Activated CD4-positive, alpha-beta T cell treated with anti-CD3 and anti-CD28 coated beads for 24 hours (primary cell): ENCODE measurements at regions not wholly inside any gene's neighbourhood (a gene's known extent, or its start where the extent isn't known, plus 50 kb on each side); places are given as distances from the start of the nearest gene placed in this dataset.
A peak's percentile ranks its signal among the peaks of the same experiment; 100 is the strongest.

Experiments
- DNase-seq, 2 donors: peaks; one replicate each; pipeline ENCODE4 v3.0.0-alpha.2; 2020; ENCODE audit warnings: low read depth in 2 of 2

GRCh38 chr22:46066691-46067090 is 83.6 kb upstream of the PPARA start:
- DNase-seq, result no peak

DNA sequence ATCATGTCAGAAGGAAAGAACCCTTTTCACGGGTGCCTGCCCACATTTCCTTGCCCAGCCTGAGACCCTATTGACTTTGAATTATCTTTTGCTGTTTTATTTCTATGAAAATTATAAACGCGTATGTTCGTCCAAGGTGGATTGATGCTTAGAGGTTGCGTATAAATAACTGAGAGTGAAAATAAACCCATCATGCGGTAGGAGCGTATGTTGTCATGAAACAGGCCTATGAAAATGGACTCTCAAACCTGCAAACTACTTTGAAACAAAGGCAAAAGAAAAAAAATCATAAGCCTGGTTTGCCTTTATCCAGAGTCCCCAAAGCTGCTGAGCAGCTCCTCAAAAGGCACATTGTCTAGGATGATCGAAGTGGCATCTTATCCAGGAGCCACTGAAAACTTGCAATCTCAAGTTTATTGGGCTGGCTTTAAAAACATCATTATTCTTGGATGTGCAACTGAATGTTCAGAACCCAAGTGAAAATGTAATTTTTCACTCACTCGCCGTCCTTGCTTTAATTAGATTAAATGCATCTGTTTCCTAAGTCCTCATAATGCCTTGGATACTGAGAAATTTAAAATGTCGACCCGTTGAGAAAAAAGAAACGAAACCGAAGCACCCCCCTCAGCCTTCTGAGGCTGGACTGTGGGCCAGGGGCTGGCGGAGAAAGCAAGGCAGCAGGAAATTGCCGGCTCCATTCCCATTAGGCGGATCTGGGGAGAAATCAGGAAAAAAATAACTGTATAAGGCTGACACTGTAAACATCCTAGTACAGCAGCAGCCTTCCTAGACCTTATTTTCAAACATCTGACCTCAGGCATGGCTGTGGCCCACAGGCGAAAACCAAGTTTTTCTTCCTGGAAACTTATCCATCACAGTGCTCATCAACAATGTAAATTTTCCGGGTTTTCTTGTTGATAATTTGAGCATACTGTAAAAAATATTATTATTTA is 82.9 kb upstream of the PPARA start:
- no peak for DNase-seq

- DNase-seq, result no peak
Measured at GRCh38 chr22:46068181-46068592, 82.1 kb upstream of the PPARA start.

DNA sequence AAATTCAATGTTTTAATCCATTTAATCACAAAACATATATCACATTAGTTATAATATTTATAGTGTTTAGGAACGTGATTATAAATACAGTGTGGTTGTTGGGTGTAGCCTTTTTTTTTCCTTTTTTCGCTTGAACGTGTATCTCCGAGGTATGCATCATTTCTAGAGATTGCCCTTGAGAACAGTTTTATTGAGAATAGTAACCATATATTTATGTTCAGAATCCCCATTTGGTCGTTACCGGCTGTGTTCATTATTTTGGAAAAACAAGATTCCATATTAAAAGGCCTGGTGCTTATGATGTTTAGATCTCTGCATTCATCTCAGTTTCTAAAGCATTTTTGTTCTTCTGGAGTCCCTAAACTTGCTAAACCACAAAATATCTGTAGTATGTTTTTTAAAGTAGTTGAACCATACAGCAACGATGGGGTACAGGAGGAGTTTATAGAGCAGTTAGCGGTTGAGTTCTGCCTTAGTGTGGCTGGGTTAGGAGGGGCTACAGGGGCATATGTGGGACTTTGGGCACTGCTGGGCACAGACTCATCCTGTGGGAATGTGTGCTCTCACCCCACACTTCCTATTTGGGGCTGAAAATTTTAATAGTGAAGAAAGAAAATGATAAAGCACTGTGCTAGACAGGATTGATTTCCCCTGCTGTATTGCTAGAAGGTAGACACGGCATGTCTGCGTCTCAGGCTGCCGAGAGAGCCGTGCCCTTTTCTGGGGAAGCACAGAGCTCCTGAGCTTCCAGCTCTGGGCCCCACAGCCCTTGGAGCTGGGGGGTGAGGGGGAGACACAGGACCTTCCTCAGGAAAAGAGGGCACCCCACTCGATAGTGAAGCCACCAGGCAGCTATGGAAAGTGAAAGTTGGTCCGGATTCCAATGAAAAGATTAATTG is 81.5 kb upstream of the PPARA start:
- DNase-seq, result no peak

GRCh38 chr22:46069521-46070214 is 80.7 kb upstream of the PPARA start:
- DNase-seq, result peak in 1 of 2 donors; percentile 36

DNA sequence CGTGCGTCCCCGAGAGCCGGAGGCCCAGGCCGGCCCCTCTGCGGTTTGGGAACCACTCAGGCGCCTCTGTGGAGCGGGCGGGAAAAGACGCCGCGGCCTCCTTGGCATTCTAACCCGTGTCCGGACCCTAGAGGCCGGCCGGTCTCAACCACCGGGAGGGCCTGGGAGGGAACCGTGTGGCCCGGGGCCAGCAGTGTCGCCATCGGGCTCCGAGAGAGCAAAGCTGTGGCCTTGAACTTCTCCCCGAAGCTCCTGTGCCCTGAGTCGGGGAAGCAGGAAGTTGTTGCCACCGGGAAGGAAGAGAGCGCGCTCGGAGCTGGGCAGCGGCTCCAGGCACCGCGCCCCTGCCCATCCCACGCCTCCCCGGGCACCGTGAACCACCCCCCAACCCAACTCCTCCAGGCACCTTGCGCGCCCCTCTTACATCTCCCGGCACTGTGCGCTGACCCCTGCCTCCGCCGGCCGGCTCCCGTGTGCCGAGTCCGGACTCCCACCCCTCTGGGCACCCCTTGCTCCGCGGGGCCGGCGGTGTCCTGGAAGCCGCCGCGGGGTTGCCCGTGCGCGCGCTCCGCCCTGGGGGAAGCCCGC is 80.0 kb upstream of the PPARA start:
- DNase-seq, result no peak

- DNase-seq, result peak; percentile 38 to 47
Measured at GRCh38 chr22:46070803-46071450, 79.4 kb upstream of the PPARA start.

- DNase-seq, result peak; percentile 53 to 58
Measured at GRCh38 chr22:46071451-46072109, 78.7 kb upstream of the PPARA start.

DNA sequence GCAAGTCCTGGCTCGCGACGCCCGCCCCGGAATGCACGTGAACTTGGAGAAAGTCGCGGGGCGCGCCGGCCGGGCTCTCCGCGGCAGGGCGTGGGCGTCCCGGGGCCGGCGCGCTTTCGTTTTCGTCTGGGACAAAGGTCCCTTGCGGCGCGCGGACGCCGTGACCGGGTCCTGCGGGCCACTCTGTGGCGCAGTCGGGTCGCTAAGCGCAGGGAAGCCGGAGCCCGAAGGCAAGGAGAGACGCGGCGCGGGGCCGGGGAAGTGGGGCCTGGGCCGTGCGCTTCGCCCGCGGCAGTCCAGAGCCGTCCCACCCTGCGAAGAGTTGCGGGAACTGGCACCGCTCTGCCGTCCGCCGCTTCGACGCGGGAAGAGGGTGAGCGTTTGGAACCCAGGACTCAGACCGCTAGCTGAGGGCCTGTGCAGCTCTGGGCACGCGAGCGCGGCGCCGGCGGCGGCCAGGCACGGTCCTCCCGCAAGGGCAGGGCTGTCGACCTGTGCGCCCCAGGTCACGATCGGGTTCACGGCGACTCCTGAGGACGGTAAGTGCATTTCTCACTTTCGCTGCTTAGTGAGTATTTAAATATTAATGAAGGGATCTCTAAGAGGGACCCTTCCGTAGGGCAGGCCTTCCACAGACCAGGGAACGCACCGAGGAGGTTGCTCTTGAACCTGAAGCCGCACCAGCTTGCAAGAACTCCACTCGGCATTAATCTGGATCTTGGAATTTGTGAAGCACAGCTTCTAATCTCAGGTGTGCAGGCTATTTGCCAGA is 78.0 kb upstream of the PPARA start:
- peak in 1 of 2 donors; percentile 49 for DNase-seq

DNA sequence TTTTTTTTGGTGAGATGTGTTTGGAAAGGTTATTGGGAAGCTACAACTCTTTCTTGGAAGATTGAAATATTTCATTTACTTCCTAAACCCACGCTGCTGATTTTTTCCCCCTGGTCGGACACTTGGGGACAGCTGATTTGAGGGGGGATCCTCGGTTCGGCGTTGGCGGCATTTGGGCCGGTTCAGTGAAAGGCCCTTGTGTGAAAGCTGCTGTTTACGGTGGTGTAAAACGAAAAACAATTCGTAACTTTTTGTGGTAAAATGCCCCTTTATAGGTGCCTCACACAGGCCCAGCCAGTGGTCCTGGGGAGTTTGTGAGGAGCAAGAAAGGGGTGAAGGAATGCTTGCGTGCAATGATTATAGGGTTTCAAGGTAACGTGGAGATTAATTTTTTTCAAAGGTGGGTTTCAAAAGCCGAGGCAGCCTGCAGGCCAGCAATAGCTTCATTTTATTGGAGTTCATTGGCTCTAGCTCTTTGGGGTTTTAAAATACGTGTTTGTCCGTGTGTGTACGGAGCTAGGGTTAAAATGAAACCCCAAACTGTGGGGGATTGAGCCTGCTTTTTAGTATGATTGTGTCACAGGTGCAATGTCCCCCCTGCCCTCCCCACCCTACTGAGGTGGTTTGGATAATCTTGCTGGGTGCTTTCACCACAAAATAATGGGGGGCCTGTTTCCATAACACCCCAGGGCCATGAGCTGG is 77.2 kb upstream of the PPARA start:
- DNase-seq, result no peak

GRCh38 chr22:46073683-46074504 is 76.4 kb upstream of the PPARA start:
- no peak for DNase-seq

DNA sequence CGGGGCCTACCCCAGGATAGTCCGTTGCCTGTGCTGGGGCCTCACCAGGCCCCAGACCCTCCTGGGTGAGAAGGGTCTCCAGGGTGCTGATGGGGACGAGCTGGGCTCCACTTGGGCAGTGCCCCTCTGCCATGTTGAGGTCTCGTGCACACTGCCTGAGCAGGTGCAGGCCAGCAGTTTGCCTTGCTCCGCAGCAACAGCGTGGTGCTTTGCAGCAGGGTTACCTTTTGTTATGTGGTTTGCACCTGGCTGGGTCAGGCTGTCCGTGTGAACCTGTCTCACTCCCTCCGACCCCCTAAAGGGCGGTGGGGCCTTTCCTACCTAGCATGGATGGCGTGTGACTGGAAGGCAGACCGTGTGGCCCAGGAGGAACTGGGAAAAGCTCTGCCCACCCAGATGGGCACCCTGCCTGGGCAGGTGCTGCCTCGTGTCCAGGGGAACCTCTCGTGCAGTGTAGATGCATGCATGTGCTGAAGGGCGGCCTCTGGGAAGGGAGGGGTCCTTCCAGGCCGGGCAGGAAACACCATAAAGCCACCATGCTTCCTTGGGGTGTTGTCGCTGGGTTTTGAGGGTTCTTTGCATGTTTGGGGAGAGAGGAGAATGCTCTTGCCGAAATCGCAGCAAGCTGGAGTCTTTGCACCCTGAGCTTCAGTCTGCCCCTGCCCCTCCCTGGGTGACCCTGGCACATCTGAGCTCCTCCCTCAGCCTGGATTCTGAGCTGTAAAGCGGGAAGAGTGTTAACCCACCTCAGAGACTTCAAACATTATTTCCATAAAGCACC is 75.4 kb upstream of the PPARA start:
- DNase-seq, result no peak

DNA sequence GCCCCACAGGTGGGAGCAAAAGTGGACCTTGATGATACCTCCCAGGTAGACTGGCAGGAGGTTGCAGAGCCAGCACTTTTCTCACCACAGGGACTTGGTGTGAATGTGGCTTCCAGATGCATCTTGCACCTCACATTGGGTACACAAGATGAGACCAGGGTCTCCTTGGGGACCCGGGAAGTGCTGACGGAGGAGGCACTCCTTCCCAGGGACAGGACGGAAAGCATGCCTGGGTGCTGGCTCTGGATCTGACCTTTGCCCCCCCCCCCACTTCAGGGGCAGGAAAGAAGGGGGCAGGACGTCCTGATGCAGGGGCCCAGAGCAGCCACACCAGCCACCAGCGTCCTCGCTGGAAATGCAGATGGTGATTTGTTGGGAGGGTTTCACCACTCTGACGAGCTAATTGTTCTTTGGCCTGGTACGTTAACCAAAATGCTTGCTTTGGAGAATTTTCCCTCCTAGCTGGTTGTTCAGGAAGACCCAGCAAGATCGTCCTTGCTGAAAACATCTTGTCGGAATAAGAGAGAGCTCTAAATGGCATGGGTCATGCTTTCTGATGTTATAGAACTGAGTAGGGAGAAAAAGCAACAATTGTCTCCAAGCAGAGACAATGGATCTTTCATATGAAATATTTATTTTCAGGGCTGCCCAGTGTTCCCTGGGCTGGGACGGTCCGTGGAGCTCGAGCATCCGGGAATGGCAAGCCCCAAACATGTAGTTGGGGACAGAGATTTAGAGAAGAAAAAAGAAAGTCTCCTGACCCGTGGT is 74.4 kb upstream of the PPARA start:
- no peak for DNase-seq

GRCh38 chr22:46076651-46077339 is 73.5 kb upstream of the PPARA start:
- no peak for DNase-seq

- DNase-seq, result no peak
Measured at GRCh38 chr22:46077669-46078099, 72.6 kb upstream of the PPARA start.
